ENCODE measurements at regions not wholly inside any gene's neighbourhood (a gene's known extent, or its start where the extent isn't known, plus 50 kb on each side); places are given as distances from the start of the nearest gene placed in this dataset.

DNA sequence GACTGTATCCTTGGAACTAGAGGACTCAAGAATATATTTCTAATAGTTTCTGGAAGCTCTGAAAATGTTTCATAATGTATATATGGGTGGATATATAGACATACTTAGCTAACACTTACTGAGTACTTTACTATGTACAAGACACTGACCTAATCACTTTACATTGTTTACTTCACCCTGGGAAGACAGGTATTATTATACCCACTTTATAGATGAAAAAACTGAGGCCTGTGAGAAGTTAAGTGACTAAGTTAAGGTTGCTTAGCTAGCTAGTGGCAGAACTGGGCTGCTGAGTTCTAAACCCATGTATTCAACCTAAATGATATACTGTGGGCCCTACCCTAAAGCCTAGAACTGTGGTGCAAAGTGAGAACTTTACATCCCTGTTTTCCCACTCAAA lies 79.1 kb upstream of the SSTR1 start:
- TF ChIP-seq, protein P1, sequence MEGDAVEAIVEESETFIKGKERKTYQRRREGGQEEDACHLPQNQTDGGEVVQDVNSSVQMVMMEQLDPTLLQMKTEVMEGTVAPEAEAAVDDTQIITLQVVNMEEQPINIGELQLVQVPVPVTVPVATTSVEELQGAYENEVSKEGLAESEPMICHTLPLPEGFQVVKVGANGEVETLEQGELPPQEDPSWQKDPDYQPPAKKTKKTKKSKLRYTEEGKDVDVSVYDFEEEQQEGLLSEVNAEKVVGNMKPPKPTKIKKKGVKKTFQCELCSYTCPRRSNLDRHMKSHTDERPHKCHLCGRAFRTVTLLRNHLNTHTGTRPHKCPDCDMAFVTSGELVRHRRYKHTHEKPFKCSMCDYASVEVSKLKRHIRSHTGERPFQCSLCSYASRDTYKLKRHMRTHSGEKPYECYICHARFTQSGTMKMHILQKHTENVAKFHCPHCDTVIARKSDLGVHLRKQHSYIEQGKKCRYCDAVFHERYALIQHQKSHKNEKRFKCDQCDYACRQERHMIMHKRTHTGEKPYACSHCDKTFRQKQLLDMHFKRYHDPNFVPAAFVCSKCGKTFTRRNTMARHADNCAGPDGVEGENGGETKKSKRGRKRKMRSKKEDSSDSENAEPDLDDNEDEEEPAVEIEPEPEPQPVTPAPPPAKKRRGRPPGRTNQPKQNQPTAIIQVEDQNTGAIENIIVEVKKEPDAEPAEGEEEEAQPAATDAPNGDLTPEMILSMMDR (conservative IDR thresholded peaks at IDR 0.05; ENCODE audit: low read depth, low read length) = no peak
- TF ChIP-seq EZH2 (IDR thresholded peaks at IDR 0.05; ENCODE audit: borderline replicate concordance, low read depth, low read length, poor library complexity, severe bottlenecking) = no peak
